Adrenal gland (tissue), 5 donors: ENCODE measurements at regions not wholly inside any gene's neighbourhood (a gene's known extent, or its start where the extent isn't known, plus 50 kb on each side); places are given as distances from the start of the nearest gene placed in this dataset.

Experiments
- CTCF ChIP-seq, 6 experiments: fragments of 450-650 bp in 4 of 6; fragments of 200-600 bp in 2 of 6; sonication (generic) in 1 of 6; IDR thresholded peaks; 1 replicate in 5 of 6; 2 replicates in 1 of 6; pipeline versions ENCODE4 v1.5.1 to v1.8.0; 2016 to 2021; ENCODE audit warnings: antibody characterized with exemption in 6 of 6, mild to moderate bottlenecking in 2 of 6, moderate library complexity in 1 of 6
- POLR2A ChIP-seq, 2 donors: fragments of 450-650 bp; IDR thresholded peaks; one replicate each; pipeline ENCODE4 v1.6.1; 2017; ENCODE audit warnings: antibody characterized with exemption in 2 of 2, mild to moderate bottlenecking in 2 of 2, moderate library complexity in 1 of 2
- donor health status: DM: no; HTN: no; CAD: no.

GRCh38 chr10:85527616-85528317, 838.8 kb downstream of the GRID1 start:
- TF ChIP-seq CTCF (IDR thresholded peaks at IDR 0.05), result no peak
- TF ChIP-seq POLR2A (IDR thresholded peaks at IDR 0.05), result no peak
